Globus pallidus (tissue), 1 donor: ENCODE measurements at regions not wholly inside any gene's neighbourhood (a gene's known extent, or its start where the extent isn't known, plus 50 kb on each side); places are given as distances from the start of the nearest gene placed in this dataset.
"Not testable (repeated sequence)": the region's sequence is repeated elsewhere in the genome, so short reads cannot be mapped to it uniquely, and the experiment has no call there.

ENCODE experiments used
- DNase-seq: peaks from one replicate; pipeline ENCODE4 v3.0.0-alpha.2; 2015; ENCODE audit warnings: low spot score

DNA sequence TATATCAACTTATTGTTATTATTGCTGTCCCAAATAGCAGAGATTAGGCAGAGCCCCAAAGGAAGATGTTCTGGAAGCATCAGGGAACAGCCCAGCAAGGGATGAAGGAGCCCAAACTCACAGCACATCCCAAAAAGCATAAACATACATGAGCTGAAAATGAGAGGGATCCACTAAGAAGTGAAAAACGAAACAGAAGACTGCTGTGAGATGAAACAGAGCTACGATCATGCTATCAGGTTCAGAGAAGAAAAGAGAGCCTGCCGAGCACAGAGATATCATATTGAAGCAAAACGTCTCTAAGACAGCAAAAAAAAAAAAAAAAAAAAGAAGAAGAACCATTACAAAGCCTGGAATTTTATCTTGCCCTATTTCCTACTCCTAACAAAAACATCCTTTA is 127.3 kb downstream of the ZNF608 start:
- no peak for DNase-seq

DNA sequence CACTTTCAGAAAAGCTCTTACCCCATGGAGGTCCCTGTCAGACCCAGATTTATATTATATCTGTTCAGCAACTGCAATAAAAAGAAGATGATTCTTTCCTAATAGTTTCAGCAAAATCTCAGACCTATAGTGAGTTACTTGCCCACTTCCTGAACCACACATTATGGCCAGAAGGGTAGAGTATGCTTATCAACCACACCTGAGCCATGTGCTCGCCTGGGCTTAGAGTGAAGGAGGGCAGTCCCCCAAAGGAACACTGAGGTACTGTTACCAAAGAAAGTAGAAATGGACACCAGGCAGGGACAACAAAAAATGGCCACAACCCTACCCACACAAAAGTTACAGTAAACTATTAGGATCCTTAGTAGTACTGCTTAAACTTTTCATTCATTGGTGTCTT is 128.7 kb downstream of the ZNF608 start:
- no peak for DNase-seq

DNA sequence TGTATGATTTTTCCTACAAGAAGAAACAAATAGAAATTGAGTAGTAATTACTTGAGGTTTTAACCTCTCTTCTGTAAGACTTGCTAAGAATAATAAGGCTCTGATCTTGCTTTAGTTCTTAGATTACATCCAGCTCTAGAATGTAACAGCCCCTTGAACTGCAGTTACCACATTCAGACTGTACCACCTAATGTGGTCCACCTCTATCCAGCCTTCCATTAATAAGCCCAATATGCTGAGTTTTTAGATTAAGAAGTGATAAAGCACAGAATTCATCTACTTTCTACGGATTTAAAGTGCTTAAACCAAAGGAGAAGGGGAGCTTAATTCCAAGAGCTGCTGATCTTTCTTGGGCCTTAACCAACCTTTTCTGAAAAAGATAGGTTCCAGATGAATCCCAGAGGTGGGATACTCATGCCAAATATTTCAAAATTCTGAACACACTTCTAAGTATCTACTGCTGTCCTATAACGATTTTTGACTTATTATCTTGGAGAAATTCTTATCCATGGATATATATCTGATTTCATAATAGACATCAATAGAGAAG is 131.5 kb downstream of the ZNF608 start:
- no peak for DNase-seq

DNA sequence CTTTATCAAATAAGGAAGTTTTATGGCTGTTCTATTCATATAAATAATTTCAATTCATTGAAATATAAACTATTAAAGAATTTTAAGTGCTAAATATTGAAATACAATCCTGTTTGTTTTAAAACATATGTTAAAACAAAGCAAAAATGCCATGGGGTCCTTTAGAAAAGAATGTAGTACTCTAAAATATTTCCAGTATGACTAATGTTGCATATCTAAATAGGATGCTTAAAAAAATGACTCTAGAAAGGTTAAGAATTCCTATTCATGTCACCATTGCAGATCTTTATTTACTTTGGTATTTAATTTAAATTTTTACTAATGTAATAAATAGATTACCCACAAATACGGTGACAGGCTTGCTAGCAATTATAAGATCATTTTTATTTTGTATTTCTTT is 132.3 kb downstream of the ZNF608 start:
- no peak for DNase-seq

DNA sequence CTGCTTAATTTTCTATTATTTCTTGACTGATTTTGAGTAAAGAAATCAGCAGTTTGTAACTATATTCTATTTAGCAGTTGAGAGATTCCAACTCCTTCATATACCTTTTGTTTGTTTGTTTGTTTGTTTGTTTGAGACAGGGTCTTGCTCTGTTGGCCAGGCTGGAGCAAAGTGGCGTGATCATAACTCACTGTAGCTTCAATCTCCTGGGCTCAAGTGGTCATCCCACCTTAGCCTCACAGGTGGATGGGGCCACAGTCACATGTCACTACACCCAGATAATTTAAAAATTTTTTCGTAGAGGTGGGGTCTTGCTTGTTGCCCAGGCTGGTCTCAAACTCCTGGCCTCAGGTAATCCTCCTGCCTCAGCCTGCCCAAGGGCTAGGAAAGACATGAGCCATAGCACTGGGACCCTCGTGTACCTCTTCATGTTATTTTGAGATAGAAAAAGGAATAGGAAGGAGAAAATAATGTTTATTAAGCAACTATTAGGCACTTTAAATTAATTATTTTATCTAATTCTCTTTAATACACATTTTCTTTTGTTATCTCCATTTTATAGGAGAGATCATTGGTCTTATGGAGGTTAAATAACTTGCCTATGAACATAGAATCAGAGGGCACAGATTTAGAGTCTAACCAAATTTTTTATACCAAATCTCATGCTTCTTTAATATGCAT is 133.0 kb downstream of the ZNF608 start:
- DNase-seq: no peak

DNA sequence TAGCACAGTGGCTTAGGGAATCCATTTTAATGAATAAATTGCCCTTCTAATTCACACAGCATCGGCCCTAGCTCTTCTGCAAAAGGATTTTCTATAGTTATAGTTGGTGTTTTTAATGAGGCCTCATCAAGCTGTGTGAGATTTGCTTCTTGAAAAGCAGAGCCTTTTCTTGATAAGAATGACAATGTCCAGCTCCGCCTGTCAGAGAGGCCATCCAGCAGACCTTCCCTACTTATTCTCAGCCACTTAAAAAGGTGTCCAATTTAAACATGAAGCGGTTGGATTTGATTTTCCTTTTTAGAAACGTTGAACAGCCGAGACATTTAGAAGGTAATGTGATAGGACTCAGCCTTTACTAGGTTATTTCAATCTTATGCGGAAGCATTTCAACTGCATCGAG is 134.4 kb downstream of the ZNF608 start:
- no peak for DNase-seq

DNA sequence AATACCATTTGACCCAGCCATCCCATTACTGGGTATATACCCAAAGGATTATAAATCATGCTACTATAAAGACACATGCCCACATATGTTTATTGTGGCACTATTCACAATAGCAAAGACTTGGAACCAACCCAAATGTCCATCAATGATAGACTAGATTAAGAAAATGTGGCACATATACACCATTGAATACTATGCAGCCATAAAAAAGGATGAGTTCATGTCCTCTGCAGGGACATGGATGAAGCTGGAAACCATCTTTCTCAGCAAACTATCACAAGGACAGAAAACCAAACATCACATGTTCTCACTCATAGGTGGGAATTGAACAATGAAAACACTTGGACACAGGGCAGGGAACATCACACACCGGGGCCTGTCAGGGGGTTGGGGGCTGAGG is 135.2 kb downstream of the ZNF608 start:
- not testable (repeated sequence) for DNase-seq

DNA sequence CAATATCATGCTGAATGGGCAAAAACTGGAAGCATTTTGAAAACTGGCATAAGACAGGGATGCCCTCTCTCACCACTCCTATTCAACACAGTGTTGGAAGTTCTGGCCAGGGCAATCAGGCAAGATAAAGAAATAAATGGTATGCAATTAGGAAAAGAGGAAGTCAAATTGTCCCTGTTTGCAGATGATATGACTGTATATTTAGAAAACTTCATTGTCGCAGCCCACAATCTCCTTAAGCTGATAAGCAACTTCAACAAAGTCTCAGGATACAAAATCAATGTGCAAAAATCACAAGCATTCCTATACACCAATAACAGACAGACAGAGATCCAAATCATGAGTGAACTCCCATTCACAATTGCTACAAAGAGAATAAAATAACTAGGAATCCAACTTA is 136.8 kb downstream of the ZNF608 start:
- not testable (repeated sequence) for DNase-seq

DNA sequence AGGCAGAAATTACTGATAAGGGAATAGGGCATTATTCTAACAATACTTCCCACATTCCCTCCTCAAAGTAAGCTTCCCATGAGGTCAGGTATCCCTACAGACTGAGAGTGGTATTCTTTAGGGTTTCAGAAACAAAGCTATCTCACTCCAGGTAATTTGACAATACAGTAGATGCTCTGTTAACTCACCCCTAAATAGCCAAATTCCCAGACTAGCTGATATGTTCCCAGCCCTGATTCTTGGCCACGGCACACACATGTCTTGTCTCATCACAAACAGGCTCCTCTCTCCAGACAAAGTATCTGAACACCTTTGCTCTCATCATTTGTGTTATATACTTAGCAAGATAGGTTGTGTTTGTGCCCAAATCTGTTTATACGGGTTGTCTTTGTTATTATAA is 139.9 kb downstream of the ZNF608 start:
- DNase-seq: no peak

DNA sequence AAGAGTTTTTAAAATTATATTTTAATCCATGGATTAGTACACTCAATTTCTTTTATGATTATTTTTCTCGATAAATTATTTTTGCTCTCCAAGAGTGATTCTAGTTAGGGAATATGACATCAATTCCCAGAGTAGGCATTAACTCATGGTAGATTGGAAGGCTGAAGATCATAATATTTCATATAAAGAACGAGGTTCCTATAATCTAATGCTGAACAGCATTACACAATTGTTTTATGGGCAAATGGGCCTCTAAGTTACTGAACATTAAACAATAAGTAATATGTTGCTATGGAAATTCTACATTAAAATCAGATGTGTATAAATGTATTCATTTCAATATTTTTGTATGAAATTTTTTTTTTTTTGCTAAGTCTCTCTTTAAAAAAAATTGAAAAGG is 140.3 kb downstream of the ZNF608 start:
- DNase-seq: no peak

DNA sequence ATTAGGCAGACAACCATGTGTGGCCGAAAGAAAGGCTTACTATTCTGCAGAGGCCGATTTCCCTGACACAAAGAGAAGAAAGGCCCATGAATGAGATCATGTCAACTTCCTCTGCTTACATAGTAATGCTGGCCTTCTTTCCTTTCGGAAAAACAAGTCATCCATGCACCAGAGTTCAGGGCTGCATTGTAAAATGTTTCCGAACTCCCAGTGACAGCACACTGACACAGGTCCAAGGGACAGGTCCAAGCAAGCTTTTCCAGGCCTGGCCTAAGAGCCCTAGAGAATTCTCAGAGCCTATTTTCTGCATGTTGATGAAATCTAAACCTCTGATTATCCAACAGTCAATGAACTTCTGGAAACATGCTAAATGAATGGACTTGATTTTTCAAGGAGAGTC is 140.9 kb downstream of the ZNF608 start:
- DNase-seq: peak; percentile 77

DNA sequence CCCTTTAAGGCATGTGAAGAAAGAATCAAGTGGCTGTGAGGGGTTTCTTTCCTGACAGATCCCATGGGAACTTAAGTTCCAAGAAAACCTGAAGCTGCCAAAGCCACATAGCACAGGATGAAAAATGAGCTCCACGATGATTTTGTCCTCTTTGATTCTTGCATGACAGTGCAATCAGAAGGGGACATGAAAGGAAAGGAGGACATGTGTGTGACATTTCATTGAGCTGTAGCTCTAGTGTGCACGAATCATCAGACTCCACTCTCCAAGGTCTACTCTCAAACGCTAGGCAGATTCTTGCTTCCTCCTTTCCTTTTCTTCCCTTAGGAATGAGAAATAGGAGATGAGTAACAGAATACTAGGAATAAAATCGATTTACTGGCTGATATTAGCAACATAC is 142.0 kb downstream of the ZNF608 start:
- no peak for DNase-seq

DNA sequence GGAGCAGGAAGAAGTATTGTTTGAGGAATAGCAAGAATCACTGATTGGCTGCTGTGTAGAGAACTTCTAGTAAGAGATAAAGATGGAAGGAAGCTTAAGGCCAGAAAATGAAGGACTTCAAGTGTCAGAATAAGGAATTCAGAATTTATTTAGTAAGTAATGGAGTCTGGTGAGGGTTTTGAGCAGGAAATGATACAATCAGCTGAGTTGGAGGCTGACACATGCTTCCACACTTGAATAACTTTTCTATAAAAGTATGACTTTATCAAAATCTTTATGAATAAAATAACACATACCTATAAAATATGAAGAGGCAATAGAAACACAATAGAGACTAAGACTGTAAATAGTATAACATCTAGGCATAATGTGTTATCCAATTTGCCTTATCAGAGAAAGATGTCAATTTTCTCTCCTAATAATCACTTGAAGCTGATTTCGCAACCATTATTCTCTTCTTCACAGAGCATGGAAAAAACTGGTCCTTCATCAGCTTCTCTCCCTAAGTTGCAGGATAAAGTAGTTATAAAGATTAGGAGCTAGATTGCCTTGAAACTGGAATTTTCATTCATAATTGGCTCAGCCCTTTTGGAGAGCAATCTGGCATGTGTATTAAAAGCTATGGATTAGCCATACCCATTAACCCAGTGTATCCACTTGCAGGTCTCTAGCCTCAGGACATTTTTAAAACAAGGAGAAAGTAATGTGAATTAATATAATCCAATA is 143.4 kb downstream of the ZNF608 start:
- no peak for DNase-seq

DNA sequence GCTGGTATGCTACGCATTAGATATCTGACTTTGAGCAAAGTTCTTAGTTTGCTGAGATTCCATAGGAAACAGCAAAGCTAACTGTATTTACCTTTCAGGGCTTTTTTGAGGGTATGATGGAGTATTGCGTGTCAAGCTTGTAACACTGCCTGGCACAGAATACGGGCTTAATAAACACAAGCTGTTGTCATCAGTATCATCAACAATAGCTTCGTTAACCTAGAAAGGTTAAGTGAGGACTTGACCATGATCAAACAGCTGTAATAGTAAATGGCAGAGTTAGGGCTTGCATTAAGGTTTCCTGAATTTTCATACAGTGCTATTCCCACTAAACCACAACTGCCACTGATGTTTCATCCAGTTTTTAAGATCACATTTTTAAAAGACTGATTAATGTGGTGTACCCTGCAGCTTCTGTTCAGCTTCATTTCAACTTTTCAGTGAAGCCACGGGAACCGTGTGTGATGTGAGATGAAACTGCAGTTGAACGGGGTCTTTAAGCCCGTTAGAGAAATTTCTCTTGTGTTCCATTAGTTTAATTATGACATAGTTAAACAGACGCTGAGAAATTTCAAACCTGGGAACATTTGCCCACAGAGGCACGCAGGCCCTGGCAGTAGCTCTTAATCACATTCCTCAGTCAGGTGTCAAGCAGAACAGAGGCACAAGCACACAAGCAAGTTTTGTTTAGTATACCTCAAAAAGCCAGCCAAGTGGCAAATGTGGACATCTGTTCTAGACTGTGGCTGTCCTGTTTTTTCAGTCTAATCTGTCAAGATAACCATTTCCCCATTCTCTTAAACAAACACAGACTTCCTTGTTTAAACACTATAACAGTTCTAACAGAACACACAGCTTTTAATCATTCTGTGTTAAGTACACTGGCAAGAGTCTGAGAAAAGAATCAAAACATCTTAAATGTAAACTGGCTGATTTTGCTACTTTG is 147.1 kb downstream of the ZNF608 start:
- DNase-seq: peak; percentile 75

DNA sequence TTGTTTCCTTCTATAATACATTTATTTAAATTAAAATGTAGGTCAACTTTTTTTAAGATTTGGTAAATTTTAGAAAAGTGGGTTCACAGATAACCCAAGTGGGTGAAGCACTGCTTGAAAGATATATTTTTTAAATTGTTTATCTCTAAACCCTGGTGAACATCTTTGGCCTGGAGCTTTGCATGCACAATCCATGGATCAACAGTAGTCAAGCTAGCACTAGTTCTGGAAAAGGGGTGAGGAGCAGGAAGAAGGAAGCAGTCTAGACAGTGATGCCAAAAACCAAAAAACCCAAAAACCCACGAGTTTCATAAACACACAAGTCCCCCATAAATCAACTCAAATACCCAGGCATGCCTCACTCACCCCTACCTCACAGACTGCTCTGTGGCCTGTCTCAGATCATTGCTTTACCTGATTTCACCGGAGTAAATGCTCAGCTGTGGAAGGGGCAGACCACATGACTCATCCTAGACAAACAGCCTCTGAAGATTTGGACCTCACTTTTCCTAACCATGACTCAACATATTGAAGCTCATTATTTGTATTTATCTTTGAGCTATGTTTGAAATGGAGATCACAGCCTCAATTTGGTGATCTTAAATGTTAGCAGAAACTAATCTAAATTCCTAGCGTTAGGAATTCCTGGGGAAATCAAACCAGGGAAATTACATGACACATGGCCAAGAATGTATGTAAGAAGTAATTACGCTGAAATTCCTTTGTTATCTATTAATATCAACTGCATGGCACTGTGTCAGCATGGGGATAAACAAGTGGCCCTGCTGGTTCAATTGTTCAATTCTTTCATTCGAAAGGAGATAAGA is 149.6 kb downstream of the ZNF608 start:
- DNase-seq: no peak

DNA sequence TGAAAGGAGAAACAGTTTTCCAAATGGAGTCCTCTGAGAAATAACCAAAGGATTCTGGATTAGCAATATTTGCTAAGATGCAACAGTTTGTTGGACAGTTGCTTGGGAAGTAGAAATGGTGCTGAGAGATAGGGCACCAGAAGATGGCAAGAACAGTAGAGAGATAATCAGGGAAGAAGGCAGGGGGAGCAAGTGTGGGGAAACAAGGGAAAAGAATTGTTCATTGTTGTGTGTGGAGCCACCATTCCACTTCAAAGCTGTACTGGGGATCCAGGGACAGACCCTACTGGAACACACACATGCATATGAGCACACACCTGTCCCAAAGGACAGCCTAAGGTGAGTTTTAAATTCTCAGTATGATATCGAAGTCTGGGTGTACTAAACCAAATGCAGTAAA is 152.5 kb downstream of the ZNF608 start:
- no peak for DNase-seq

DNA sequence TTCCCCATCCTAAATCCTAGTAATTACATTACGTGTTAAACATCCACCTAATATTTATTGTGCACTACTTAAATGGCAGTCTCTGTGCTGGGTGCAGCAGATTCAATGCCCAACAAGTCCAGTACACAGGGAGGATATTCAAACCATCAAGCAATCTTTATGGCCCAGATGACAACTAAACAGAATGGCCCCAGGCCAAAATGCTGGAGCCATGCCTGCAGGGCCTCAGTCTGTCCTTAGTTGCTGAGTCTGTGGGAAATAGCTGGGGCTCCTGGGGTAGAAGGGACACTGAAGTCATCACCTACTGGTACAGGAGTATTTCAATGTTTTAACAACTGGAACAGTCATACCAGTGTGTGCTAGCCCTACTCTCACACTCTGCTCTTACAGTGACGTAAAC is 153.5 kb downstream of the ZNF608 start:
- DNase-seq: peak; percentile 64

DNA sequence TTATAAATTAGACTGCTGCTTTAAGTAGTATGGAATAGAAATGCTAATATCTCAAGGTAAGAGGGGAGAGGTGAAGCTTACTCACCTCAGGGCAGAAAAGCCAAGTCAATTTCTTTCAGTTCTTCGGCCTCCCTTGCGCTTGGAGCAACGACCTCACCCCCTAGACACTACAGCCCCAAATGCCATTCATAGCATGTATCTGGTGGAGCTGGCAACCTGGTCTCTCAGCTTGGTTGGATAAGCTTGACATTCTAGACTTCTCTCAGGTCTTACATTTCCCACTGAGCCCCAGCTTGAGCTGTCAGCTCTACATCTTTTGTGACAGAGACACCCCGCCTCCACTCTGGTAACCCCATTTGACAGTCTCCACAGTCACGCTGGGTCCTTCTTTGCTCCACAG is 154.9 kb downstream of the ZNF608 start:
- no peak for DNase-seq

DNA sequence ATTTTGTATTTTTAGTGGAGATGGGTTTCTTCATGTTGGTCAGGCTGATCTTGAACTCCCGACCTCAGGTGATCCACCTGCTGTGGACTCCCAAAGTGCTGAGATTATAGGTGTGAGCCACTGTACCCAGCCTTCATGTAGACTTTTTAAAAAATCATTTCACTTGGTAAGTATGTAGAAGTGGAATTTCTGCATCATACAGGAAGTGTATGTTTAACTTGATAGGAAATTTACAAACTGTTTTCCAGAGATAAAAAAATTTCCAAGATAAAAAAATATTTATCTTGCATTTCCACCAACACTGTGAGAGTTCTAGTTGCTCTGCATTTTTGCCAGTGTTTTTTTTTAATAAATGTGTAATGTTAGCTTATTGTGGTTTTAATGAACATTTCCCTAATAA is 155.8 kb downstream of the ZNF608 start:
- no peak for DNase-seq

DNA sequence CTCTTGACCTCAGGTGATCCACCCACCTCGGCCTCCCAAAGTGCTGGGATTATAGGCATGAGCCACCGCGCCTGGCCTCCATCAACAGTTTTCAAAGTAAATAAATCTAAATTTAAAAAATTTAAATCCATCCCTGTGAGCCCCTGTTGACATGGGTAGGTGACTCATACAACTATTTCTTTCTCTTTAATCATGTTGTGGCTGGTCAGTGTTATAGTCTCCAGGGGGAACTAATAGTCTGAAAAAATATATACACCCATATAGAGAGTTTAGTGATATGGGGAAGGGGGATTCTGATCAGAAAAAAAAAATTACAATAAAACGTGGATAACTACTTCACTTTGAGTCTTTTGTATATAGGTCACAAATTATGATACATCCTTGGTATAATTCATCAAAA is 159.2 kb downstream of the ZNF608 start:
- DNase-seq: no peak

DNA sequence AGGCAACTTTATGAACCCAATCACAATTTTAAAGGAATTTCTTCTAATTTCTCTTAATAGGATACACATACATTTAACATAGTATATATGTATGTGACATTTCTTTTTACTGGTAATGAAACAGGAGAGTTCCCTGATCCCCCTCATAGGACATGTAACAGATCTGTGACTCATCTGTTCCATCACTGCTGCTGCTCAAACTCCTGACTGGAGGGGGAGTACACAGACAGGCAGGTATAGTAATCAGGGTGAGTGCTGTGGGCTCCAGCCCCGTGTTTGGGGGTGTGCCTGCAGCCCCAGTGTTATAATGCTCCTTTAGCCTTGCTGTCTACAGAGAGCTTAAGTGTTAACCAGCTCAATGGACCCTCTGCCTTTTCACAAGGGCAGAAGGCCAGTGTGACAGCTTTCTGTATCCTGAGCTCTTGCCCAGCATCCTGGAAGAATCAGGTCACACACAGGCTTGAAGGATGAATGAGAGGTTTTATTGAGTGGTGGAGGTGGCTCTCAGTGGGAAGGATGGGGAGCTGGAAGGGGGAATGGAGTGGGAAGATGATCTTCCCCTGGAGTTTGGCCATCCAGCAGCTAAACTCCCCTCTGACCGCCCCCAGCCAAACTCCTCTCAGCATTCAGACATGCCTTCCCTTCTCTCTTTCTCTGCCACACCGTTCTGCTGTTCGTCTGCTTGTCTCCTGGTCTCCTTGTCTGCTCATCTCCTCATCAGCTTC is 161.3 kb downstream of the ZNF608 start:
- DNase-seq: no peak
